HG03196 (cell line): ENCODE measurements at regions not wholly inside any gene's neighbourhood (a gene's known extent, or its start where the extent isn't known, plus 50 kb on each side); places are given as distances from the start of the nearest gene placed in this dataset.
"Not testable (repeated sequence)": the region's sequence is repeated elsewhere in the genome, so short reads cannot be mapped to it uniquely, and the experiment has no call there.

Source experiments
- ATAC-seq: cut with Tn5 transposase; IDR thresholded peaks from one replicate; pipeline ENCODE4 v1.9.1; 2021; ENCODE audit not compliant: unreplicated experiment

GRCh38 chr2:111492995-111493719 lies 372.4 kb downstream of the BCL2L11 start:
- not testable (repeated sequence) for ATAC-seq

DNA sequence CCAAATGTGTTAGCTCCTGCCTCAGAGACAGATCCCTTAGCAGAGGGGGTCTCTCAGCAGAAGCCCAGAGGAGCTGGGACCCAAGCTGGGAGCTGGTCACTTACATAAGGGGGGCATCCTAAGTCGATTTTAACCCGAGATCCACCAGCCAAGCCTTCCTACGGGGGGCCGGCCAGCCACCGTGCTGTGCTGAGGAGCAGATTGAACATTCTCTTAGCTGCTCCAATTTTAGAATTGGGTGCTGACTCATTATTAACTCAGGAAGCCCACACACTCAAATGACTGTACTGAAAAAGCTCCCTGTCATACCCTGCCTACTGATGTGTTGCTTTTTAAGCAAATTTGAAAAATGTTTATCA lies 373.0 kb downstream of the BCL2L11 start:
- peak; percentile 85 for ATAC-seq

- ATAC-seq = peak; percentile 41
Observed at GRCh38 chr2:111494288-111494980, 373.7 kb downstream of the BCL2L11 start.

- ATAC-seq = peak; percentile 65
Observed at GRCh38 chr2:111494981-111495315, 374.2 kb downstream of the BCL2L11 start.

GRCh38 chr2:111495636-111496035 lies 374.9 kb downstream of the BCL2L11 start:
- ATAC-seq = not testable (repeated sequence)

DNA sequence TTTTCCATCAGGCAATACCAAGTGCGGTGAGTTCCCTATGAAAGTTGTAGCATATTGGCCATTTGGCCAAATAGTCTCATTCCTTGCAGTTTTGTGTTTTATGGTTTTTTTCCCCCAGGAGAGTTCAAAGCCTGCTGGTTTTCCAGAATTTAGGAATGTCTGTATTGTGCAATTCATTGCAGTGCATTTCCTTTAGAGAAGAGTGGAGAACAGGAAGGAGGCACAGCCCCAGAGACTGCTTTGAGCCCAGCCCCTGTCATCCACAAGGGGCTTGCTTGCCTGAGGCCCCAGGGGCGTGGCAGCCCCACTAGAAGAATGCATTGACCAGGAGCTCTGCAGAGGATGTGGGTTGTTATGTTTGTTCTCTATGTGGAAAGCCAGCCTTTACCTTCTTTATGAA lies 375.5 kb downstream of the BCL2L11 start:
- not testable (repeated sequence) for ATAC-seq

GRCh38 chr2:111496860-111497259 lies 376.1 kb downstream of the BCL2L11 start:
- not testable (repeated sequence) for ATAC-seq

- not testable (repeated sequence) for ATAC-seq
Observed at GRCh38 chr2:111497270-111497669, 376.6 kb downstream of the BCL2L11 start.

DNA sequence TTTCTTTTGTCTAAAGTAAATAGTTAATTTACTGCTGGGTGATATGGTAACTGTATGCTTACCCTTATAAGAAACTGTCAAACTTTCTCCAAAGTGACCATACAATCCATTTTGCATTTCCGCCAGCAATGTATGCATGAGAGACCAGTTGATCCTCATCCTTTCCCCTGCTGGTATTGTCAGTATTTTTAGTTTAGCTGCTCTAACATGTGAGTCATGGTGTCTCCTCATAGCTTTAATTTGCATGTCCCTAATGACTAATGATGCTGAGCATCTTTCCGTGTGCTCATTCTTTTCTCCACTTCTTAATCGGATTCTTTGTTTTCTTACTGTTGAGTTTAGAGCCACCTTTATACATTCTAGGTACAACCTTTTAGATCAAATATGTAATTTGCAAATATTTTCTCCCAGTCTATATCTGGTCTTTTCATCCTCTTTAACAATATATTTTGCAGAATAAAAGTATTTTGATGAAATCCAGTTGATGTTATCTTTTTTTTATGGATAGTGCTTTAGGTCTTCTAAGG lies 379.9 kb downstream of the BCL2L11 start:
- ATAC-seq = not testable (repeated sequence)

GRCh38 chr2:111503844-111504570 lies 380.0 kb downstream of the ANAPC1 start:
- ATAC-seq = not testable (repeated sequence)

- ATAC-seq = not testable (repeated sequence)
Observed at GRCh38 chr2:111504571-111504942, 379.4 kb downstream of the ANAPC1 start.

GRCh38 chr2:111505267-111505666 lies 378.7 kb downstream of the ANAPC1 start:
- ATAC-seq = not testable (repeated sequence)

GRCh38 chr2:111506936-111507335 lies 377.1 kb downstream of the ANAPC1 start:
- ATAC-seq = peak; percentile 92

DNA sequence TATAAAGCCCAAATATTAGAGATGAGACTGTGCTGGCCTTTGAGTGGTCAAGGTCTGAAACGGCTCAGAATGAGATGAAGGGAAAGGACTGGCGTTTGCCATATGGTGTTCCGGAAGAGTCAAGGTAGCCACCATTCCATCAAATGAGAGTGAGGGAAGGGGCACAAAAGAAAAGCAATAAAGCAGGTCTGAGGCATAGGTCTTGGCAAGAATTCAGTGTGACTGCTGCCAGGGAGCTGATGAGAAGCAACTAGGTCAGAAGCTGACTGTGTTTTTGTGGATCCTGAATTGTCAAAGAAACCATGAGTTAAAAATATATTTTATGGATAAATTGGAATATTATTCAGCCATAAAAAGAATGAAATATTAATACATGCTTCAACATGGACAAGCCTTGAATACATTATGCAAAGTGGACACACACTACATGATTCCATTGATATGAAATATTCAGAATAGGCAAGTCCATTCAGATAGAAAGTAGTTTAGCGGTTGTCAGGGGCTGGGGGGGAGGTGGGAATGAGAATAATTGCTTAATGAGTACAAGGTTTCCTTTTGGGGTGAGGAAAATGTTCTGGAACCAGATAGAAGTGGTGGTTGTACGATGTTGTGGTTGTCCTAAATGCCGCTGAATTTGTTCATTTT lies 374.6 kb downstream of the ANAPC1 start:
- ATAC-seq = not testable (repeated sequence)

- ATAC-seq = not testable (repeated sequence)
Observed at GRCh38 chr2:111510384-111510783, 373.6 kb downstream of the ANAPC1 start.

GRCh38 chr2:111511062-111511461 lies 372.9 kb downstream of the ANAPC1 start:
- ATAC-seq = not testable (repeated sequence)

- ATAC-seq = not testable (repeated sequence)
Observed at GRCh38 chr2:111512378-111512777, 371.6 kb downstream of the ANAPC1 start.

GRCh38 chr2:111514138-111514537 lies 369.9 kb downstream of the ANAPC1 start:
- not testable (repeated sequence) for ATAC-seq

DNA sequence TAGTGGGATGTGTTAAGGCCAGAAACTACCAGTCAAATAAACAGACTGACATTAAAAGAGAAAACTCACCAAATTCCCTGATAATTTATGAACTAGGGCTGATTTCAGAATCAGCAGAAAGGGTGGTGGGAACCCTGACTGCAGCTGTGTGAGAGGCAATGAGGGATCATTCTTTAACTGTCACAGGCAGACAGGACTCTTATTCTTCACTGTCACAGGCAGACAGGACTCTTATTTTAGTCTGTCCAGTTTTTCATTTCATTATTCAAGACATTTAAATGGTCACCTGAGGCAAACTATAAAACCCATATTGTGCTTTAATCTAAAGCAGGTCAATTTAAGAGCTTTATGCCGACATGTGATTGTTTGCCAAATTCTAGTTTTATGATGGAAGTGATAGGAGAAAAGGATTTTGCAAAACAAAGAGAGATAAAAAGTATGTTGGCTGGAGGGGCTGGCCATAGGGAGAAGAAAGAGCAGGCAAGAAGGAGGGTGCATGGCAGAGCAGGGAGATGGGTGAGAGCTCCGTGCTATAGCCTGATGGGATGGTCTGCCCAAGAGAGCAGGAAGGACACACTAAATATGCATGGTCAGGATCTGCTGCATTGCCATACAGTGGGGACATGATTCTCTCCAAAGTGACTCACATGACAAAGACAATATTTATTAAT lies 366.8 kb downstream of the ANAPC1 start:
- ATAC-seq = not testable (repeated sequence)

DNA sequence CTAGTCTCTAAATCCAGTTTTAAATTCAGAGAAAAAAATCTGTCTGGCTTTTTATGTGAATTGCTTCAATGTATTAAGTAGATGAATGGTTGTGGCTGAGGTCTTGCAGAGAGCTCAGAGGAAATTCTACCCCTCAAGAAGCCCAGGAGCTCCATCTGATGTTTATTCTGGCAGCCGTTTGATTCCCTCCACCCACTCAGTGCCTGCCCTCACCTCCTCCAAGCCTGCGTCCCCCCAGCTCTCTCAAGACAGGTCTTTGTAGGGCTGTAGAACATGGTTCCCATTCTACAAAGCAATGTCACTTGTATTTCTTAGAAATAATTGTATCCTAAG lies 366.3 kb downstream of the ANAPC1 start:
- not testable (repeated sequence) for ATAC-seq

DNA sequence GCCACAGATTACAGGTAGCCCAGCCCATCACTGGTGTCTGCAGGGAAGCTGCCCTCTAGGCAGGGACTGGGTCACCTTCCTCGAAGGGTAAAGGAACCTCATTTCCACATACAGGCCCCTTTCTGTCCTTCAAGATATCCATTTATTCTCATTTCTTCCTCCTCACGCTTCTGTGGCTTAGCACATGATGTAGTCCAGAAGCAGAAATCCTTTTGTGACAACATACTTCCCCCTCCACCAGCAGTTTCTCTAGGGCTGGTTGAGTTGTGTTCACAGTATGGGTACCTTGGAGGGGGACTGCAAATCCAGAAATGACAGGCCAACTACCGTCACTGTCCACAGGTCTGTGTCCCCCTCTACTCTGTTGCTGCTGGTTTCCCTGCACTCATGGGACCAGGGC lies 364.9 kb downstream of the ANAPC1 start:
- no peak for ATAC-seq
